ENCODE measurements at regions not wholly inside any gene's neighbourhood (a gene's known extent, or its start where the extent isn't known, plus 50 kb on each side); places are given as distances from the start of the nearest gene placed in this dataset.

- no peak for TF ChIP-seq CTCF (IDR thresholded peaks at IDR 0.05; ENCODE audit: borderline replicate concordance, insufficient read depth, low read depth, low read length)
- no peak overlapping the region for H3K4me3 ChIP-seq (ENCODE audit: low read depth, low read length)
Observed at GRCh38 chr22:34897126-34897525, 168.8 kb upstream of the ISX start.

GRCh38 chr22:34902335-34902734, 163.6 kb upstream of the ISX start:
- TF ChIP-seq CTCF (IDR thresholded peaks at IDR 0.05; ENCODE audit: borderline replicate concordance, insufficient read depth, low read depth, low read length): no peak
- H3K4me3 ChIP-seq (ENCODE audit: low read depth, low read length): no peak overlapping the region

GRCh38 chr22:34903416-34903815, 162.5 kb upstream of the ISX start:
- TF ChIP-seq CTCF (IDR thresholded peaks at IDR 0.05; ENCODE audit: borderline replicate concordance, insufficient read depth, low read depth, low read length): no peak
- H3K4me3 ChIP-seq (ENCODE audit: low read depth, low read length): no peak overlapping the region

- no peak overlapping the region for H3K4me3 ChIP-seq (ENCODE audit: low read depth, low read length)
- no peak for TF ChIP-seq CTCF (IDR thresholded peaks at IDR 0.05; ENCODE audit: borderline replicate concordance, insufficient read depth, low read depth, low read length)
Observed at GRCh38 chr22:34904486-34904885, 161.5 kb upstream of the ISX start.

- no peak overlapping the region for H3K4me3 ChIP-seq (ENCODE audit: low read depth, low read length)
- TF ChIP-seq CTCF (IDR thresholded peaks at IDR 0.05; ENCODE audit: borderline replicate concordance, insufficient read depth, low read depth, low read length): no peak
Observed at GRCh38 chr22:34913826-34914225, 152.1 kb upstream of the ISX start.

- no peak for TF ChIP-seq CTCF (IDR thresholded peaks at IDR 0.05; ENCODE audit: borderline replicate concordance, insufficient read depth, low read depth, low read length)
- H3K4me3 ChIP-seq (ENCODE audit: low read depth, low read length): no peak overlapping the region
Observed at GRCh38 chr22:34914846-34915245, 151.1 kb upstream of the ISX start.

- TF ChIP-seq CTCF (IDR thresholded peaks at IDR 0.05; ENCODE audit: borderline replicate concordance, insufficient read depth, low read depth, low read length): no peak
- no peak overlapping the region for H3K4me3 ChIP-seq (ENCODE audit: low read depth, low read length)
Observed at GRCh38 chr22:34917239-34917638, 148.7 kb upstream of the ISX start.

All from GM12875 (cell line).